Gastrocnemius medialis (tissue), 4 donors: ENCODE measurements at regions not wholly inside any gene's neighbourhood (a gene's known extent, or its start where the extent isn't known, plus 50 kb on each side); places are given as distances from the start of the nearest gene placed in this dataset.
"Not testable (repeated sequence)": the region's sequence is repeated elsewhere in the genome, so short reads cannot be mapped to it uniquely, and the experiment has no call there.

Source experiments
- ATAC-seq, 2 donors: fragments of 150-250 bp; one replicate each; pipeline ENCODE4 v1.9.1; 2016
- DNase-seq, 2 donors: peaks; one replicate each; pipeline ENCODE4 v3.0.0-alpha.2; 2019
- H3K27ac ChIP-seq, 4 donors: fragments of 200-600 bp; sonication (generic); 1 replicate in 1 of 4; 2 replicates in 3 of 4; pipeline ENCODE4 v1.5.1; 2016 to 2018; ENCODE audit warnings: mild to moderate bottlenecking in 2 of 4, moderate library complexity in 1 of 4
- H3K27me3 ChIP-seq, 3 donors: fragments of 200-600 bp; sonication (generic) in 2 of 3; 1 replicate in 1 of 3; 2 replicates in 2 of 3; pipeline versions ENCODE4 v1.5.1 to v1.6.0; 2016 to 2019; ENCODE audit warnings: mild to moderate bottlenecking in 1 of 3, moderate library complexity in 1 of 3
- H3K36me3 ChIP-seq, 2 donors: fragments of 200-600 bp; sonication (generic) in 1 of 2; one replicate each; pipeline ENCODE4 v1.5.1; 2017 to 2018
- H3K4me1 ChIP-seq, 2 donors: fragments of 200-600 bp; sonication (generic) in 1 of 2; one replicate each; pipeline ENCODE4 v1.5.1; 2016 to 2017; ENCODE audit warnings: mild to moderate bottlenecking in 2 of 2
- H3K4me3 ChIP-seq, 4 donors: fragments of 200-600 bp; sonication (generic) in 3 of 4; 1 replicate in 1 of 4; 2 replicates in 3 of 4; pipeline ENCODE4 v1.5.1; 2016 to 2019; ENCODE audit warnings: mild to moderate bottlenecking in 2 of 4
- H3K9me3 ChIP-seq, 3 donors: fragments of 200-600 bp; sonication (generic) in 2 of 3; 1 replicate in 1 of 3; 2 replicates in 2 of 3; pipeline ENCODE4 v1.5.1; 2016 to 2019
- POLR2A ChIP-seq, 2 donors: fragments of 450-650 bp; IDR thresholded peaks; one replicate each; pipeline ENCODE4 v1.6.1; 2017; ENCODE audit warnings: antibody characterized with exemption in 2 of 2, mild to moderate bottlenecking in 2 of 2, moderate library complexity in 2 of 2
- in situ Hi-C, 4 donors: fragments of 200-750 bp; cut with MboI; loops; one replicate each; pipeline versions ENCODE4 v1.15.0 to v1.8.0; 2017; ENCODE audit warnings: low sequenced_read_pairs in 4 of 4
- intact Hi-C: fragments of 100-400 bp; cut with DNase I; formaldehyde crosslinking; loops from one replicate; pipeline ENCODE4 v1.15.1; 2023; ENCODE audit warnings: low total_unique reads
- TF ChIP-seq, protein P1 (sequence below), 5 experiments: fragments of 450-650 bp in 3 of 5; fragments of 200-600 bp in 2 of 5; sonication (generic) in 2 of 5; IDR thresholded peaks in 4 of 5; conservative IDR thresholded peaks in 1 of 5; 1 replicate in 4 of 5; 2 replicates in 1 of 5; pipeline ENCODE4 v1.5.1; 2016 to 2019; ENCODE audit warnings: antibody characterized with exemption in 5 of 5, mild to moderate bottlenecking in 3 of 5, moderate library complexity in 3 of 5

DNA sequence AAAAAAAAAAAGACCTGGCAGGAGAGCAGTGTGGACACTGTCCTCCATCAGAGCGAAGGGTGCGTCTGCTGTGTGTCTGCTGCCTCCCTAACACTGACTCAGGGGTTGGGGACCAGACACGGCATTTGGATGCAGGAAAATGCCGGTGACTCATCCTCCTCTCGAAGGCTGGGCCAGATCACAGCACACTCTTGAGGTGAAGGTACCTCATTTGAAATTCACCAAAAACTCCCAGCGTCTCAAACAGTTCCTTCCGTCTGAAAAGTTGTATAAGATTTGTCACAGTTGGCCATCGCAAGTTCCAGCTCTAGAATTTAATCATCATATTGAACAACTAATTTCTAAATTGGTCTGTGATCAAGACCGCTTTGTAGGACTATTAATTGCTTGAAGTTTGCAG, 118.1 kb upstream of the LYZL2 start:
- Histone ChIP-seq H3K36me3 (no peaks in the 10 kb centered on the region), H3K27ac (no peak overlapping the region), H3K4me3 (no peak overlapping the region), H3K9me3 (no peaks in the 10 kb centered on the region), H3K4me1 (no peaks in the 10 kb centered on the region), H3K27me3 (peaks cover 0 to 3% (median 0%) of the 10 kb centered on the region in 3 donors)
- TF ChIP-seq, protein P1, sequence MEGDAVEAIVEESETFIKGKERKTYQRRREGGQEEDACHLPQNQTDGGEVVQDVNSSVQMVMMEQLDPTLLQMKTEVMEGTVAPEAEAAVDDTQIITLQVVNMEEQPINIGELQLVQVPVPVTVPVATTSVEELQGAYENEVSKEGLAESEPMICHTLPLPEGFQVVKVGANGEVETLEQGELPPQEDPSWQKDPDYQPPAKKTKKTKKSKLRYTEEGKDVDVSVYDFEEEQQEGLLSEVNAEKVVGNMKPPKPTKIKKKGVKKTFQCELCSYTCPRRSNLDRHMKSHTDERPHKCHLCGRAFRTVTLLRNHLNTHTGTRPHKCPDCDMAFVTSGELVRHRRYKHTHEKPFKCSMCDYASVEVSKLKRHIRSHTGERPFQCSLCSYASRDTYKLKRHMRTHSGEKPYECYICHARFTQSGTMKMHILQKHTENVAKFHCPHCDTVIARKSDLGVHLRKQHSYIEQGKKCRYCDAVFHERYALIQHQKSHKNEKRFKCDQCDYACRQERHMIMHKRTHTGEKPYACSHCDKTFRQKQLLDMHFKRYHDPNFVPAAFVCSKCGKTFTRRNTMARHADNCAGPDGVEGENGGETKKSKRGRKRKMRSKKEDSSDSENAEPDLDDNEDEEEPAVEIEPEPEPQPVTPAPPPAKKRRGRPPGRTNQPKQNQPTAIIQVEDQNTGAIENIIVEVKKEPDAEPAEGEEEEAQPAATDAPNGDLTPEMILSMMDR (IDR thresholded peaks at IDR 0.05 in 4 of 5, conservative IDR thresholded peaks at IDR 0.05 in 1 of 5): no peak
- TF ChIP-seq POLR2A (IDR thresholded peaks at IDR 0.05): no peak
- intact Hi-C loops: no loop called here
- ATAC-seq: no peak
- no peak for DNase-seq
- in situ Hi-C loops: loop anchor here in 1 of 4 donors (25.0 kb wide), 1 partner anchor 740 kb away; no protein-coding TSS in a partner anchor

DNA sequence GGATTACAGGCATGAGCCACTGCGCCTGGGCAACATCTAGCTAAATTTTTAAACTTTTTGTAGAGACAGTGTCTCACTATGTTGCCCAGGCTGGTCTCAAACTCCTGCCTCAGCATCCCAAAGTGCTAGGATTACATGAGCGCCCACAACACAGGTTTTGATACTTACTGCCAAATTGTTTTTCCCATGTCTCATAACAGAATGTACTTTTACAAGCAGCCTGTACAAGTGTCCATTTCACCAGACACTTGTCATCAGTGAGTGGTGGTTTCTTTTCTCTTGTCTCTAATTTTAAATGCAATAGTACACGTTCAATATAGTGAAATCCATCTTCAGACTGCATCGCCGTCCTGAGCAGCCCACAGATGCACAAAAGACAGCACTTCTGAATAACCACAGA, 116.4 kb upstream of the LYZL2 start:
- no peak overlapping the region for H3K27ac ChIP-seq
- intact Hi-C loops: no loop called here
- DNase-seq (no peak), ATAC-seq (peak in 1 of 2 donors; percentile 39)
- TF ChIP-seq, protein P1 (IDR thresholded peaks at IDR 0.05 in 4 of 5, conservative IDR thresholded peaks at IDR 0.05 in 1 of 5): no peak
- no peak for TF ChIP-seq POLR2A (IDR thresholded peaks at IDR 0.05)
- peaks cover 0 to 1% (median 0%) of the 10 kb centered on the region in 3 donors for H3K27me3 ChIP-seq
- in situ Hi-C loops: loop anchor here in 1 of 4 donors (25.0 kb wide), 1 partner anchor 741 kb away; no protein-coding TSS in a partner anchor
- no peaks in the 10 kb centered on the region for H3K4me1 ChIP-seq
- no peaks in the 10 kb centered on the region for H3K9me3 ChIP-seq
- no peak overlapping the region for H3K4me3 ChIP-seq
- H3K36me3 ChIP-seq: no peaks in the 10 kb centered on the region

DNA sequence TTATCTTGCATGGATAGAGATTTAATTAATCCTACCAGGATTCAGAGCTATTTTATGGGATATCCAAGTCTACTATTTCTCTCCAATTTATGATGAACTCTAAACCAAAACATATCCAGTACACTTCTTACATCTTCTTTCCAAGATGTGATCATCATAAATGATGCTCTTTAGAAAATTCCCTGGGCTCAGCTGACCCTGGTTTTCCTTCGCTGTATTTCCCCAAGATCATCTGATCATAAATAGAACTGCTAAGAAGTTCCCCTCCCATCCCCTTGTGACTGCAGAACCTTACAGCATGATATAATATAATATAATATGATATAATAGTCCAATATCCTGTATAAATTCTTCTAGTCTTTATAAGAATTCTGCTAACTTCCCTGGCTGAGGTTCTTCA, 114.6 kb upstream of the LYZL2 start:
- Histone ChIP-seq H3K27ac (no peak overlapping the region), H3K27me3 (no peaks in the 10 kb centered on the region), H3K4me1 (no peaks in the 10 kb centered on the region), H3K9me3 (no peaks in the 10 kb centered on the region), H3K36me3 (no peaks in the 10 kb centered on the region), H3K4me3 (no peak overlapping the region)
- TF ChIP-seq POLR2A (IDR thresholded peaks at IDR 0.05): no peak
- TF ChIP-seq, protein P1 (IDR thresholded peaks at IDR 0.05 in 4 of 5, conservative IDR thresholded peaks at IDR 0.05 in 1 of 5): no peak
- intact Hi-C loops: no loop called here
- DNase-seq (no peak), ATAC-seq (no peak)
- in situ Hi-C loops: loop anchor here in 1 of 4 donors (25.0 kb wide), 1 partner anchor 743 kb away; no protein-coding TSS in a partner anchor

DNA sequence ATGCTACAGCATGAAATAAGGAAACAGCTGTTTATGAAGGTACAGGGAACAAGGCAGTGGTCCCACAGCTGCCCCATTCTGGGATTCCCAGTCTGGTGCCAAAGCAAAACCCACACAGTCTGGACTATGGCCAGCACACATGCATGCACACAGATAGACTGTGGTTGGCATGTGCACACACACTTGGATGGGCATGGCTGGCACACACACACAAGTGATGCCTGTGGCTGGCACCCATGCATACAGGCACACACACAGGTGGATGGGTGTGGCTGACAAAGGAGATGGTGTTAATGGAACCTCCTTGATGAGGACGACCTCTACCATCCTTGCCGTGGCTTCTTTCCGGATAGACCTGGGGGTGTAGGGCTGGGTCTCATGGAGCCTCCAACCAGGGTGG, 114.0 kb upstream of the LYZL2 start:
- no peak for ATAC-seq
- H3K9me3 ChIP-seq: no peaks in the 10 kb centered on the region
- no peaks in the 10 kb centered on the region for H3K27me3 ChIP-seq
- no peak for DNase-seq
- H3K27ac ChIP-seq: no peak overlapping the region
- no peaks in the 10 kb centered on the region for H3K36me3 ChIP-seq
- TF ChIP-seq POLR2A (IDR thresholded peaks at IDR 0.05): no peak
- TF ChIP-seq, protein P1 (IDR thresholded peaks at IDR 0.05 in 4 of 5, conservative IDR thresholded peaks at IDR 0.05 in 1 of 5): no peak
- no peaks in the 10 kb centered on the region for H3K4me1 ChIP-seq
- in situ Hi-C loops: loop anchor here in 1 of 4 donors (25.0 kb wide), 1 partner anchor 744 kb away; no protein-coding TSS in a partner anchor
- H3K4me3 ChIP-seq: no peak overlapping the region
- intact Hi-C loops: no loop called here

DNA sequence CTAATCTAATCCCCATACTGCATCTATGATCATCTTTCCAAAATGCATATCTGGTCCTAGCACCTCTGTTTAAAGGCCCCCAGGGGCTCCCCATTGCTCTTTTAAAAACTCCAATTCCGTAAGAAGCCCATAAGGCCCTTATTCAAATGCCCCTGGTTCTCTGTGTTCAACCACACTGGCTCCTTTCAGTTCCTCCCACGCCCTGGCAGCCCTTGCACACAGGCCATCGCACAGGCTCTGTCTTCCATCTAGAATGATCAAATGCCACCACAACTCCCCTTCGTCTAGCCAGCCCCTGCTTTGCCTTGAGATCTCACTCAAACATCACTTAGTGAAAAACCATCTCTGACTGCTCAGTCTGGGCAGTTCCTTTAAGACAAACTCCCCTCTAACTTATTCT, 112.9 kb upstream of the LYZL2 start:
- in situ Hi-C loops: loop anchor here in 1 of 4 donors (25.0 kb wide), 1 partner anchor 745 kb away; no protein-coding TSS in a partner anchor
- no peaks in the 10 kb centered on the region for H3K36me3 ChIP-seq
- H3K9me3 ChIP-seq: no peaks in the 10 kb centered on the region
- intact Hi-C loops: no loop called here
- H3K4me3 ChIP-seq: no peak overlapping the region
- H3K4me1 ChIP-seq: no peaks in the 10 kb centered on the region
- DNase-seq (no peak), ATAC-seq (no peak)
- H3K27ac ChIP-seq: no peak overlapping the region
- TF ChIP-seq, protein P1 (IDR thresholded peaks at IDR 0.05 in 4 of 5, conservative IDR thresholded peaks at IDR 0.05 in 1 of 5): no peak
- no peak for TF ChIP-seq POLR2A (IDR thresholded peaks at IDR 0.05)
- no peaks in the 10 kb centered on the region for H3K27me3 ChIP-seq

DNA sequence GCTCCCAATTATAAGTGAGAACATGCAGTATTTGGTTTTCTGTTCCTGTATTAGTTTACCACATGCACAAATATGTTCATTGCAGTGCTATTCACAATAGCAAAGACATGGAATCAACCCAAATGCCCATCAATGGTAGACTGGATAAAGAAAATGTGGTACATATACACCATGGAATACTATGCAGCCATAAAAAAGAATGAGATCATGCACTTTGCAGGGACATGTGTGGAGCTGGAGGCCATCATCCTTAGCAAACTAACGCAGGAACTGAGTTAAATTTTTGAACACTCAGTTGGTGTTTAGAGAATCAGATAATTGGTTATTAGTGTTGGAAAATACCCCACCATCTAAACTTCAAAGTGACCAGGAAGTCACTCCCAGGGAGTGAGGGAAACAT, 111.2 kb upstream of the LYZL2 start:
- H3K27me3 ChIP-seq, DNase-seq, ATAC-seq, H3K4me3 ChIP-seq, H3K27ac ChIP-seq, H3K36me3 ChIP-seq, H3K9me3 ChIP-seq, H3K4me1 ChIP-seq, intact Hi-C loops: not testable (repeated sequence)
- in situ Hi-C loops: loop anchor here in 1 of 4 donors (25.0 kb wide), 1 partner anchor 747 kb away; no protein-coding TSS in a partner anchor
